OCI-LY3 (cell line): ENCODE measurements at regions not wholly inside any gene's neighbourhood (a gene's known extent, or its start where the extent isn't known, plus 50 kb on each side); places are given as distances from the start of the nearest gene placed in this dataset.

Experiments used
- CTCF ChIP-seq: fragments of 200-600, 300-600 bp; sonication (generic); IDR thresholded peaks from 2 replicates; pipeline ENCODE4 v1.5.1; 2014; ENCODE audit warnings: antibody characterized with exemption, low read length, low read depth
- EZH2phosphoT487 ChIP-seq: fragments of 200-600 bp; shearing (Covaris generic); IDR thresholded peaks from 2 replicates; pipeline ENCODE4 v1.6.1; 2018; ENCODE audit warnings: antibody characterized with exemption, mixed run types, low read depth

- TF ChIP-seq EZH2phosphoT487 (no peak), CTCF (no peak)
These were observed 128.8 kb upstream of the FAM20C start for GRCh38 chr7:63521-64021.
